ENCODE measurements at regions not wholly inside any gene's neighbourhood (a gene's known extent, or its start where the extent isn't known, plus 50 kb on each side); places are given as distances from the start of the nearest gene placed in this dataset.

GRCh38 chr5:167595196-167595595 lies 696.2 kb upstream of the WWC1 start:
- no peak for TF ChIP-seq CTCF (IDR thresholded peaks at IDR 0.05; ENCODE audit: extremely low read depth in 1 of 2, insufficient read depth in 1 of 2, low read depth in 1 of 2, low read length in 2 of 2)
- TF ChIP-seq EZH2 (IDR thresholded peaks at IDR 0.05; ENCODE audit: borderline replicate concordance, low read depth, low read length, severe bottlenecking), result no peak
- no peak for TF ChIP-seq JUN (IDR thresholded peaks at IDR 0.05; ENCODE audit: borderline replicate concordance, insufficient read depth, insufficient read length, low read depth)
- no peak for TF ChIP-seq FOS (IDR thresholded peaks at IDR 0.05; ENCODE audit: borderline replicate concordance, insufficient read depth, low read length)
- no peak for TF ChIP-seq GATA2 (IDR thresholded peaks at IDR 0.05; ENCODE audit: insufficient read depth, insufficient read length, low read depth, low read length)
- TF ChIP-seq POLR2AphosphoS5 (IDR thresholded peaks at IDR 0.05; ENCODE audit: insufficient read depth, low read depth, low read length), result no peak
- no peak for TF ChIP-seq POLR2A (IDR thresholded peaks at IDR 0.05; ENCODE audit: low read depth, low read length)
- no peak for TF ChIP-seq MAX (IDR thresholded peaks at IDR 0.05; ENCODE audit: insufficient read depth, insufficient read length)

Measured in endothelial cell of umbilical vein (primary cell).